ENCODE measurements at regions not wholly inside any gene's neighbourhood (a gene's known extent, or its start where the extent isn't known, plus 50 kb on each side); places are given as distances from the start of the nearest gene placed in this dataset.

DNA sequence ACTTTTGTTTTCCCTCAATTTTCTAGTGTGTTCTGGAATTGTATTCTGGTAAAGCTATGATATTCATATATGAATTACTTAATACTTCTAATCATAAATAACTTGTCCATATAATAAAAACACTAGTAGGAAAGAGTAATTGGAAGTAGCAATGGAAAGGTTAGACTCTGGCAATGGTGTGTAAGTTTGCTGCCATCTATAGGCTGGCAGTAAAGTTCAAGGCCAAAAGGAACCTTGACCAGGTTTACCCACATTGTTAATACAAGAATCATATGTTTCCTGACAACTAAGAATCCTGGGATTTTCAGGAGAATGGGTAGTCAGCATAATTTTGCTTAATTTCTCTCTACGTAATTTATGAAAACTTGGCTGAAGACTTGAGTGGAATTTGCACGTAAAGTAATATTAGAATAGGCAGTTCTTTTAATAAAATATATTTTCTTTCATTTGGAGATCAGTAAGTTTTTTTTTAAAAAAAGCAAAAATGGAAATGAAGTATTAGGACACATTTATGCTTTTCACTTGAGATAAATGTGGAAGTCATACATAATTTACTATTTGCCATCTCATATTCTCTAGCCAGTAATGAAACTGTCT lies 926.7 kb downstream of the GALC start:
- no peaks in the 10 kb centered on the region for H3K4me1 ChIP-seq (ENCODE audit: control insufficient read depth in 4 of 4, insufficient read depth in 4 of 4, low read length in 3 of 4)
- H3K9ac ChIP-seq (ENCODE audit: low read depth in 1 of 2, low read length in 2 of 2) = no peak overlapping the region
- no peaks in the 10 kb centered on the region for H3K36me3 ChIP-seq (ENCODE audit: control insufficient read depth in 4 of 4, insufficient read depth in 3 of 4, low read depth in 1 of 4, low read length in 3 of 4)
- no peak overlapping the region for H3K4me3 ChIP-seq (ENCODE audit: low read depth in 1 of 3, low read length in 3 of 3)
- no peak overlapping the region for H3K27ac ChIP-seq (ENCODE audit: low read depth in 1 of 2, low read length in 2 of 2)
- DNase-seq (ENCODE audit: low spot score) = no peak
- WGBS = 84% methylated on average over 2 of the region's 2 CpGs
- TF ChIP-seq HNF4A (conservative IDR thresholded peaks at IDR 0.05) (no peak), FOXA1 (IDR thresholded peaks at IDR 0.05) (no peak), FOXA2 (IDR thresholded peaks at IDR 0.05) (no peak), YY1 (IDR thresholded peaks at IDR 0.05) (no peak), RXRA (IDR thresholded peaks at IDR 0.05) (no peak), HNF4G (IDR thresholded peaks at IDR 0.05) (no peak), MAX (IDR thresholded peaks at IDR 0.05) (no peak)
- TF ChIP-seq, protein P1, sequence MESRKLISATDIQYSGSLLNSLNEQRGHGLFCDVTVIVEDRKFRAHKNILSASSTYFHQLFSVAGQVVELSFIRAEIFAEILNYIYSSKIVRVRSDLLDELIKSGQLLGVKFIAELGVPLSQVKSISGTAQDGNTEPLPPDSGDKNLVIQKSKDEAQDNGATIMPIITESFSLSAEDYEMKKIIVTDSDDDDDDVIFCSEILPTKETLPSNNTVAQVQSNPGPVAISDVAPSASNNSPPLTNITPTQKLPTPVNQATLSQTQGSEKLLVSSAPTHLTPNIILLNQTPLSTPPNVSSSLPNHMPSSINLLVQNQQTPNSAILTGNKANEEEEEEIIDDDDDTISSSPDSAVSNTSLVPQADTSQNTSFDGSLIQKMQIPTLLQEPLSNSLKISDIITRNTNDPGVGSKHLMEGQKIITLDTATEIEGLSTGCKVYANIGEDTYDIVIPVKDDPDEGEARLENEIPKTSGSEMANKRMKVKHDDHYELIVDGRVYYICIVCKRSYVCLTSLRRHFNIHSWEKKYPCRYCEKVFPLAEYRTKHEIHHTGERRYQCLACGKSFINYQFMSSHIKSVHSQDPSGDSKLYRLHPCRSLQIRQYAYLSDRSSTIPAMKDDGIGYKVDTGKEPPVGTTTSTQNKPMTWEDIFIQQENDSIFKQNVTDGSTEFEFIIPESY (IDR thresholded peaks at IDR 0.05) = no peak
- TF ChIP-seq, protein P2, sequence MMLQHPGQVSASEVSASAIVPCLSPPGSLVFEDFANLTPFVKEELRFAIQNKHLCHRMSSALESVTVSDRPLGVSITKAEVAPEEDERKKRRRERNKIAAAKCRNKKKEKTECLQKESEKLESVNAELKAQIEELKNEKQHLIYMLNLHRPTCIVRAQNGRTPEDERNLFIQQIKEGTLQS (IDR thresholded peaks at IDR 0.05) = no peak
- no peaks in the 10 kb centered on the region for H3K9me3 ChIP-seq (ENCODE audit: control insufficient read depth in 4 of 4, low read length in 3 of 4)
- no peaks in the 10 kb centered on the region for H3K27me3 ChIP-seq (ENCODE audit: control insufficient read depth in 4 of 4, insufficient read depth in 4 of 4, low read length in 3 of 4)

GRCh38 chr14:87065366-87065765 lies 927.6 kb downstream of the GALC start:
- H3K36me3 ChIP-seq (ENCODE audit: control insufficient read depth in 4 of 4, insufficient read depth in 3 of 4, low read depth in 1 of 4, low read length in 3 of 4) = no peaks in the 10 kb centered on the region
- TF ChIP-seq FOXA2 (IDR thresholded peaks at IDR 0.05) = no peak
- TF ChIP-seq GABPA (IDR thresholded peaks at IDR 0.05 in 1 of 2, conservative IDR thresholded peaks at IDR 0.05 in 1 of 2) = no peak
- no peak for TF ChIP-seq MAX (IDR thresholded peaks at IDR 0.05)
- no peak for TF ChIP-seq JUND (IDR thresholded peaks at IDR 0.05)
- TF ChIP-seq HNF4G (IDR thresholded peaks at IDR 0.05) = no peak
- TF ChIP-seq RXRA (IDR thresholded peaks at IDR 0.05) = no peak
- TF ChIP-seq EGR1 (IDR thresholded peaks at IDR 0.05; ENCODE audit: low read depth in 2 of 2) = no peak
- H3K4me3 ChIP-seq (ENCODE audit: low read depth in 1 of 3, low read length in 3 of 3) = no peak overlapping the region
- DNase-seq (ENCODE audit: low spot score) = no peak
- H3K27ac ChIP-seq (ENCODE audit: low read depth in 1 of 2, low read length in 2 of 2) = no peak overlapping the region
- no peaks in the 10 kb centered on the region for H3K27me3 ChIP-seq (ENCODE audit: control insufficient read depth in 4 of 4, insufficient read depth in 4 of 4, low read length in 3 of 4)
- H3K9ac ChIP-seq (ENCODE audit: low read depth in 1 of 2, low read length in 2 of 2) = no peak overlapping the region
- WGBS = 86% methylated on average over 2 of the region's 2 CpGs
- H3K9me3 ChIP-seq (ENCODE audit: control insufficient read depth in 4 of 4, low read length in 3 of 4) = no peaks in the 10 kb centered on the region
- H3K4me1 ChIP-seq (ENCODE audit: control insufficient read depth in 4 of 4, insufficient read depth in 4 of 4, low read length in 3 of 4) = no peaks in the 10 kb centered on the region

DNA sequence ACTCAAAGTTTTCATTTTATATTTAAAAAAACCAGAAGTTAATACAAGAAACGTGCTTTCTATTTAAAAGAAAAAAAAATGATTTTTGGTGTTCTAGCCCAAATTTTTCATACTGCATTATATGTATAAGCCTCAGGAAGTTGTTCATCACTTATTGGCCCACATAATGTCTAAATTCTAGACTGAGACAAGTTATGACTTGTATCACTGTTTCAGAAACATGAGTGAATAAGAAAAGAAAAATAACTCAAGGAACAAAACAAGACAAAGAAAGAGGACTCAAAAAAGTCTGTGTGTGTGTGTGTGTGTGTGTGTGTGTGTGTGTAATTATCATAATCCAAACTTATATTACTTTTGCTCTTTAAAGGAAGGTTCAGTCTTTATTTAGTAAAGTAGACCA lies 929.8 kb downstream of the GALC start:
- no peaks in the 10 kb centered on the region for H3K27me3 ChIP-seq (ENCODE audit: control insufficient read depth in 4 of 4, insufficient read depth in 4 of 4, low read length in 3 of 4)
- no peaks in the 10 kb centered on the region for H3K9me3 ChIP-seq (ENCODE audit: control insufficient read depth in 4 of 4, low read length in 3 of 4)
- 67% methylated on average over 1 of the region's 1 CpG for WGBS
- H3K9ac ChIP-seq (ENCODE audit: low read depth in 1 of 2, low read length in 2 of 2) = no peak overlapping the region
- no peak overlapping the region for H3K27ac ChIP-seq (ENCODE audit: low read depth in 1 of 2, low read length in 2 of 2)
- TF ChIP-seq MAX (IDR thresholded peaks at IDR 0.05) = no peak
- TF ChIP-seq, protein P3, sequence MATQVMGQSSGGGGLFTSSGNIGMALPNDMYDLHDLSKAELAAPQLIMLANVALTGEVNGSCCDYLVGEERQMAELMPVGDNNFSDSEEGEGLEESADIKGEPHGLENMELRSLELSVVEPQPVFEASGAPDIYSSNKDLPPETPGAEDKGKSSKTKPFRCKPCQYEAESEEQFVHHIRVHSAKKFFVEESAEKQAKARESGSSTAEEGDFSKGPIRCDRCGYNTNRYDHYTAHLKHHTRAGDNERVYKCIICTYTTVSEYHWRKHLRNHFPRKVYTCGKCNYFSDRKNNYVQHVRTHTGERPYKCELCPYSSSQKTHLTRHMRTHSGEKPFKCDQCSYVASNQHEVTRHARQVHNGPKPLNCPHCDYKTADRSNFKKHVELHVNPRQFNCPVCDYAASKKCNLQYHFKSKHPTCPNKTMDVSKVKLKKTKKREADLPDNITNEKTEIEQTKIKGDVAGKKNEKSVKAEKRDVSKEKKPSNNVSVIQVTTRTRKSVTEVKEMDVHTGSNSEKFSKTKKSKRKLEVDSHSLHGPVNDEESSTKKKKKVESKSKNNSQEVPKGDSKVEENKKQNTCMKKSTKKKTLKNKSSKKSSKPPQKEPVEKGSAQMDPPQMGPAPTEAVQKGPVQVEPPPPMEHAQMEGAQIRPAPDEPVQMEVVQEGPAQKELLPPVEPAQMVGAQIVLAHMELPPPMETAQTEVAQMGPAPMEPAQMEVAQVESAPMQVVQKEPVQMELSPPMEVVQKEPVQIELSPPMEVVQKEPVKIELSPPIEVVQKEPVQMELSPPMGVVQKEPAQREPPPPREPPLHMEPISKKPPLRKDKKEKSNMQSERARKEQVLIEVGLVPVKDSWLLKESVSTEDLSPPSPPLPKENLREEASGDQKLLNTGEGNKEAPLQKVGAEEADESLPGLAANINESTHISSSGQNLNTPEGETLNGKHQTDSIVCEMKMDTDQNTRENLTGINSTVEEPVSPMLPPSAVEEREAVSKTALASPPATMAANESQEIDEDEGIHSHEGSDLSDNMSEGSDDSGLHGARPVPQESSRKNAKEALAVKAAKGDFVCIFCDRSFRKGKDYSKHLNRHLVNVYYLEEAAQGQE (IDR thresholded peaks at IDR 0.05) = no peak
- no peak for TF ChIP-seq YY1 (IDR thresholded peaks at IDR 0.05)
- no peak for TF ChIP-seq RAD21 (IDR thresholded peaks at IDR 0.05)
- TF ChIP-seq EGR1 (IDR thresholded peaks at IDR 0.05; ENCODE audit: low read depth in 2 of 2) = no peak
- no peak for TF ChIP-seq RXRA (IDR thresholded peaks at IDR 0.05)
- no peak for TF ChIP-seq FOXA2 (IDR thresholded peaks at IDR 0.05)
- no peak for TF ChIP-seq JUND (IDR thresholded peaks at IDR 0.05)
- no peak for TF ChIP-seq SP1 (IDR thresholded peaks at IDR 0.05)
- TF ChIP-seq, protein P4, sequence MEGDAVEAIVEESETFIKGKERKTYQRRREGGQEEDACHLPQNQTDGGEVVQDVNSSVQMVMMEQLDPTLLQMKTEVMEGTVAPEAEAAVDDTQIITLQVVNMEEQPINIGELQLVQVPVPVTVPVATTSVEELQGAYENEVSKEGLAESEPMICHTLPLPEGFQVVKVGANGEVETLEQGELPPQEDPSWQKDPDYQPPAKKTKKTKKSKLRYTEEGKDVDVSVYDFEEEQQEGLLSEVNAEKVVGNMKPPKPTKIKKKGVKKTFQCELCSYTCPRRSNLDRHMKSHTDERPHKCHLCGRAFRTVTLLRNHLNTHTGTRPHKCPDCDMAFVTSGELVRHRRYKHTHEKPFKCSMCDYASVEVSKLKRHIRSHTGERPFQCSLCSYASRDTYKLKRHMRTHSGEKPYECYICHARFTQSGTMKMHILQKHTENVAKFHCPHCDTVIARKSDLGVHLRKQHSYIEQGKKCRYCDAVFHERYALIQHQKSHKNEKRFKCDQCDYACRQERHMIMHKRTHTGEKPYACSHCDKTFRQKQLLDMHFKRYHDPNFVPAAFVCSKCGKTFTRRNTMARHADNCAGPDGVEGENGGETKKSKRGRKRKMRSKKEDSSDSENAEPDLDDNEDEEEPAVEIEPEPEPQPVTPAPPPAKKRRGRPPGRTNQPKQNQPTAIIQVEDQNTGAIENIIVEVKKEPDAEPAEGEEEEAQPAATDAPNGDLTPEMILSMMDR (IDR thresholded peaks at IDR 0.05; ENCODE audit: low read depth, low read length, missing input control) = no peak
- no peak for TF ChIP-seq TAF1 (conservative IDR thresholded peaks at IDR 0.05)
- TF ChIP-seq HNF4G (IDR thresholded peaks at IDR 0.05) = no peak
- no peak for TF ChIP-seq NR2F2 (IDR thresholded peaks at IDR 0.05)
- TF ChIP-seq HNF4A (conservative IDR thresholded peaks at IDR 0.05) = no peak
- no peak for TF ChIP-seq GABPA (IDR thresholded peaks at IDR 0.05 in 1 of 2, conservative IDR thresholded peaks at IDR 0.05 in 1 of 2)
- TF ChIP-seq FOXA1 (IDR thresholded peaks at IDR 0.05) = no peak
- TF ChIP-seq, protein P2 (IDR thresholded peaks at IDR 0.05) = no peak
- H3K4me3 ChIP-seq (ENCODE audit: low read depth in 1 of 3, low read length in 3 of 3) = no peak overlapping the region
- H3K36me3 ChIP-seq (ENCODE audit: control insufficient read depth in 4 of 4, insufficient read depth in 3 of 4, low read depth in 1 of 4, low read length in 3 of 4) = no peaks in the 10 kb centered on the region
- no peaks in the 10 kb centered on the region for H3K4me1 ChIP-seq (ENCODE audit: control insufficient read depth in 4 of 4, insufficient read depth in 4 of 4, low read length in 3 of 4)
- no peak for DNase-seq (ENCODE audit: low spot score)
